ENCODE measurements at regions not wholly inside any gene's neighbourhood (a gene's known extent, or its start where the extent isn't known, plus 50 kb on each side); places are given as distances from the start of the nearest gene placed in this dataset.

GRCh38 chr18:10279471-10279870 lies 175.0 kb upstream of the APCDD1 start:
- TF ChIP-seq REST (IDR thresholded peaks at IDR 0.05; ENCODE audit: borderline replicate concordance) (no peak), CTCF (IDR thresholded peaks at IDR 0.05; ENCODE audit: poor library complexity, severe bottlenecking) (no peak), POLR2AphosphoS5 (IDR thresholded peaks at IDR 0.05) (no peak), TAF1 (IDR thresholded peaks at IDR 0.05; ENCODE audit: low read depth) (no peak), EZH2 (IDR thresholded peaks at IDR 0.05; ENCODE audit: borderline replicate concordance, insufficient read depth, low read length, poor library complexity, severe bottlenecking) (no peak)
